Ovary (tissue), 3 donors: ENCODE measurements at regions not wholly inside any gene's neighbourhood (a gene's known extent, or its start where the extent isn't known, plus 50 kb on each side); places are given as distances from the start of the nearest gene placed in this dataset.
"Not testable (repeated sequence)": the region's sequence is repeated elsewhere in the genome, so short reads cannot be mapped to it uniquely, and the experiment has no call there.

Experiments used
- POLR2A ChIP-seq: fragments of 450-650 bp; IDR thresholded peaks from one replicate; pipeline ENCODE4 v1.6.1; 2017; ENCODE audit warnings: antibody characterized with exemption, mild to moderate bottlenecking, moderate library complexity
- TF ChIP-seq, protein P1 (sequence below), 3 donors: fragments of 450-650 bp in 2 of 3; fragments of 200-600 bp in 1 of 3; IDR thresholded peaks; one replicate each; pipeline versions ENCODE4 v1.5.1 to v1.8.0; 2016 to 2022; ENCODE audit warnings: antibody characterized with exemption in 3 of 3, mild to moderate bottlenecking in 1 of 3
- donor health status: DM: no; HTN: no; CAD: no.

DNA sequence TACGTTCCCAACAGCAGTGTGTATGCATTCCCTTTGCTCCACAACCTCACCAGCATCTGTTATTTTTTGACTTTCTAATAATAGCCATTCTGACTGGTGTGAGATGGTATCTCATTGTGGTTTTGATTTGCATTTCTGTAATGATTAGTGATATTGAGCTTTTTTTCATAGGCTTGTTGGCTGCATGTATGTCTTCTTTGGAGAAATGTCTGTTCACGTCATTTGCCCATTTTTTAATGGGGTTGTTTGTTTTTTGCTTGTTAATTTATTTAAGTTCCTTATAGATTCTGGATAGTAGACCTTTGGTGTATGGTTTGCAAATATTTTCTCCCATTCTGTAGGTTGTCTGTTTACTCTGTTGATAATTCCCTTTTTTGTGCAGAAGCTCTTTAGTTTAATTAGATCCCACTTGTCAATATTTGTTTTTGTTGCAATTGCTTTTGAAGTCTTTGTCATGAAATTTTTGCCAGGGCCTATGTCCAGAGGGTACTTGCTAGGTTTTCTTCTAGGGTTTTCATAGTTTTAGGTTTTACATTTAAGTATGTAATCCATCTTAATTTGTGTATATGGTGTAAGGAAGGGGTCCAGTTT lies 141.5 kb upstream of the PGRMC2 start:
- TF ChIP-seq, protein P1, sequence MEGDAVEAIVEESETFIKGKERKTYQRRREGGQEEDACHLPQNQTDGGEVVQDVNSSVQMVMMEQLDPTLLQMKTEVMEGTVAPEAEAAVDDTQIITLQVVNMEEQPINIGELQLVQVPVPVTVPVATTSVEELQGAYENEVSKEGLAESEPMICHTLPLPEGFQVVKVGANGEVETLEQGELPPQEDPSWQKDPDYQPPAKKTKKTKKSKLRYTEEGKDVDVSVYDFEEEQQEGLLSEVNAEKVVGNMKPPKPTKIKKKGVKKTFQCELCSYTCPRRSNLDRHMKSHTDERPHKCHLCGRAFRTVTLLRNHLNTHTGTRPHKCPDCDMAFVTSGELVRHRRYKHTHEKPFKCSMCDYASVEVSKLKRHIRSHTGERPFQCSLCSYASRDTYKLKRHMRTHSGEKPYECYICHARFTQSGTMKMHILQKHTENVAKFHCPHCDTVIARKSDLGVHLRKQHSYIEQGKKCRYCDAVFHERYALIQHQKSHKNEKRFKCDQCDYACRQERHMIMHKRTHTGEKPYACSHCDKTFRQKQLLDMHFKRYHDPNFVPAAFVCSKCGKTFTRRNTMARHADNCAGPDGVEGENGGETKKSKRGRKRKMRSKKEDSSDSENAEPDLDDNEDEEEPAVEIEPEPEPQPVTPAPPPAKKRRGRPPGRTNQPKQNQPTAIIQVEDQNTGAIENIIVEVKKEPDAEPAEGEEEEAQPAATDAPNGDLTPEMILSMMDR (IDR thresholded peaks at IDR 0.05): not testable (repeated sequence)
- not testable (repeated sequence) for TF ChIP-seq POLR2A
